ENCODE measurements at regions not wholly inside any gene's neighbourhood (a gene's known extent, or its start where the extent isn't known, plus 50 kb on each side); places are given as distances from the start of the nearest gene placed in this dataset.

GRCh38 chr5:61970218-61970617 is 335.8 kb upstream of the KIF2A start:
- H3K4me1 ChIP-seq (ENCODE audit: control insufficient read depth, insufficient read depth, low read length), result peaks cover 14% of the 10 kb centered on the region
- no peaks in the 10 kb centered on the region for H3K36me3 ChIP-seq (ENCODE audit: control insufficient read depth, insufficient read depth, low read length)
- no peaks in the 10 kb centered on the region for H3K27me3 ChIP-seq (ENCODE audit: control insufficient read depth, insufficient read depth, low read length)
- H3K9ac ChIP-seq (ENCODE audit: low read length), result no peak overlapping the region
- no peak overlapping the region for H3K4me3 ChIP-seq (ENCODE audit: low read length)
- no peaks in the 10 kb centered on the region for H3K9me3 ChIP-seq (ENCODE audit: control insufficient read depth, low read length)

DNA sequence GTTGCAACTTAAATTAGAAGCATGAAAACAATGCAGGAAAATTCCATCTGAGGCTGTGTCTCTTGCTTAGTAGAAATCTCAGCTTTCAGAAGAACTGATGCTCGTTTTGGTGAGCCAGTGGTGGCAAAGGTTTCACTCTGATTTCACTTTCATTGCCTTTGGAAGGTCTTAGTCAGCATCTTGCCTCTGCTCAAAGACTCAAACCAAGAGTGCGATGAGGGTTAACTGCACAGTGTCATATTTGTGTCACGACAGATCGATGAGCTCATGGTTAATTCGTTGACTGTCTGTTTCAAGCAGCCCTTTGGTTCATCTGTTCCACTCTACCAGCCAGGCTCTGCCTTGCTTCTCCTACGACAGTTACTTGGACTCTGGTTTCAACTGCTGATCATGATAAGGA is 331.3 kb upstream of the KIF2A start:
- no peaks in the 10 kb centered on the region for H3K4me1 ChIP-seq (ENCODE audit: control insufficient read depth, insufficient read depth, low read length)
- H3K36me3 ChIP-seq (ENCODE audit: control insufficient read depth, insufficient read depth, low read length), result no peaks in the 10 kb centered on the region
- H3K27me3 ChIP-seq (ENCODE audit: control insufficient read depth, insufficient read depth, low read length), result no peaks in the 10 kb centered on the region
- no peak overlapping the region for H3K4me3 ChIP-seq (ENCODE audit: low read length)
- H3K9ac ChIP-seq (ENCODE audit: low read length), result no peak overlapping the region
- H3K9me3 ChIP-seq (ENCODE audit: control insufficient read depth, low read length), result no peaks in the 10 kb centered on the region

DNA sequence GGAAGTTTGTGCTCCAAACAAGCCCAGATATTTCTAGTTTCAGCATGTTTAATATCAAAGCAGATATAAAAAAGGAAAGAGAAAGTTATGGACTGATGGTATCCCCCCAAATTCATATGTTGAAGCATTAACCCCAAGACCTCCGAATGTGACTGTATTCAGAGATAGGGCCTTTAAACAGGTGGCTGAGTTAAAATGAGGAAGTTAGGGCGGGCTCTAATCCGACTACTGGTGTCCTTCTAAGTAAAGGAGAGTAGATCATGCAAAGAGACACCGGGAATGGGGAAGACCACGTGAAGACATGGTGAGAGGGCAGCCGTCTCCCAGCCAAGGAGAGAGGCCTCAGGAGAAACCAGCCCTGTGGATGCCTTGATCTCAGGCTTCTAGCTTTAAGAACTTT is 324.1 kb upstream of the KIF2A start:
- no peaks in the 10 kb centered on the region for H3K4me1 ChIP-seq (ENCODE audit: control insufficient read depth, insufficient read depth, low read length)
- H3K36me3 ChIP-seq (ENCODE audit: control insufficient read depth, insufficient read depth, low read length), result no peaks in the 10 kb centered on the region
- no peaks in the 10 kb centered on the region for H3K27me3 ChIP-seq (ENCODE audit: control insufficient read depth, insufficient read depth, low read length)
- no peak overlapping the region for H3K4me3 ChIP-seq (ENCODE audit: low read length)
- no peak overlapping the region for H3K9ac ChIP-seq (ENCODE audit: low read length)
- no peaks in the 10 kb centered on the region for H3K9me3 ChIP-seq (ENCODE audit: control insufficient read depth, low read length)

- Histone ChIP-seq H3K9me3 (ENCODE audit: control insufficient read depth, low read length) (no peaks in the 10 kb centered on the region), H3K4me1 (ENCODE audit: control insufficient read depth, insufficient read depth, low read length) (no peaks in the 10 kb centered on the region), H3K36me3 (ENCODE audit: control insufficient read depth, insufficient read depth, low read length) (no peaks in the 10 kb centered on the region), H3K27me3 (ENCODE audit: control insufficient read depth, insufficient read depth, low read length) (no peaks in the 10 kb centered on the region), H3K9ac (ENCODE audit: low read length) (no peak overlapping the region), H3K4me3 (ENCODE audit: low read length) (no peak overlapping the region)
Measured at GRCh38 chr5:61991430-61991829, 314.6 kb upstream of the KIF2A start.

DNA sequence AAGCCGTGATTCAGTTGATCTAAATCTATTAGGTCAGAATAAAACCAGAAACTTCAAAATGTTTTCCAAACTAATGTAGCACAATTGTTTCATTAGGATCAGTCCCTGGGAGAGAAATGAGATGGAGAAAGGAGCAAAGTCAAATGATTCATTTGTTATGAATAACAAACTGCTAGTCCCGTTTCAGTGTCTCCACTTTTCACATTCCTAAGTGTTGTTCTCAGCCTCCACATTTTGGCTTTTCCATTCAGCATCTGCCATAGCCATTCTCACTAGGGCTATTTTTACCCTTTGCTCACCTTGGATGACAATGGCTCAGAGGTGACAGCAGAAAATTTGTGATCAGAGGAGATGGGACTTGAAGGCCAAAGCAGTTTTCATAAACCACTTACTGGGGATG is 314.1 kb upstream of the KIF2A start:
- Histone ChIP-seq H3K9me3 (ENCODE audit: control insufficient read depth, low read length) (no peaks in the 10 kb centered on the region), H3K27me3 (ENCODE audit: control insufficient read depth, insufficient read depth, low read length) (no peaks in the 10 kb centered on the region), H3K4me1 (ENCODE audit: control insufficient read depth, insufficient read depth, low read length) (no peaks in the 10 kb centered on the region), H3K36me3 (ENCODE audit: control insufficient read depth, insufficient read depth, low read length) (no peaks in the 10 kb centered on the region), H3K4me3 (ENCODE audit: low read length) (no peak overlapping the region), H3K9ac (ENCODE audit: low read length) (no peak overlapping the region)

DNA sequence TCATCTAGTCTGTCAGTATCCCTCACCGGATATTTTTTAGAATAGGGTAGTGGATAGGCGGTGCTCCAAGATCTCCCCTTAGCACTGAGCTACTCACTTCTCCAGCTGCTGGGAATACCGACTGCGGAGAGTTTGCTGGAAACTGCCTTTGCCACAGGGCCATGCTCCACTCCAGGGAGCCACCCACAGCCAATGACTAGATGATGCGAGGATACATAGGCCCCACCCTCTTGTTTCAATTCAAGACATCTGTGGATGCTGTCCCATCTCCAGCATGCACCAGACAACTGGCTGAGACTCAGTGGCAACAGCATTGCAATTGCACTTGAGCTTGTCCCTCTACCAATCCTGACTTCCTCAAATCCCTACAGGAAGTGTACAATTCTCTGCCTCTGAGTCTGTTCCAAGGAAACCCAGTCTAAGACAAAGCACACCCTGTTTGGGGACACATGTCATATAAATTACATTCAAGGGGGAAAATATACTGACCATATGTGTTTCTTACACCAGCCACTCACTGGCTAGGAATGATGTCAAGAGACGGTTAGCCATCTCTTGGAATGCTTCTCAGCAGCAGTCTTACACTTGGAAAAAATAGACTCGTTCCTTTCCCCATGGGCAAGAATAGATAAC is 312.6 kb upstream of the KIF2A start:
- Histone ChIP-seq H3K9me3 (ENCODE audit: control insufficient read depth, low read length) (no peaks in the 10 kb centered on the region), H3K9ac (ENCODE audit: low read length) (no peak overlapping the region), H3K4me1 (ENCODE audit: control insufficient read depth, insufficient read depth, low read length) (no peaks in the 10 kb centered on the region), H3K4me3 (ENCODE audit: low read length) (no peak overlapping the region), H3K27me3 (ENCODE audit: control insufficient read depth, insufficient read depth, low read length) (no peaks in the 10 kb centered on the region), H3K36me3 (ENCODE audit: control insufficient read depth, insufficient read depth, low read length) (no peaks in the 10 kb centered on the region)

- Histone ChIP-seq H3K9ac (ENCODE audit: low read length) (no peak overlapping the region), H3K4me1 (ENCODE audit: control insufficient read depth, insufficient read depth, low read length) (no peaks in the 10 kb centered on the region), H3K27me3 (ENCODE audit: control insufficient read depth, insufficient read depth, low read length) (no peaks in the 10 kb centered on the region), H3K36me3 (ENCODE audit: control insufficient read depth, insufficient read depth, low read length) (no peaks in the 10 kb centered on the region), H3K4me3 (ENCODE audit: low read length) (no peak overlapping the region), H3K9me3 (ENCODE audit: control insufficient read depth, low read length) (no peaks in the 10 kb centered on the region)
Measured at GRCh38 chr5:61994171-61994570, 311.8 kb upstream of the KIF2A start.

- Histone ChIP-seq H3K27me3 (ENCODE audit: control insufficient read depth, insufficient read depth, low read length) (no peaks in the 10 kb centered on the region), H3K9me3 (ENCODE audit: control insufficient read depth, low read length) (no peaks in the 10 kb centered on the region), H3K9ac (ENCODE audit: low read length) (no peak overlapping the region), H3K36me3 (ENCODE audit: control insufficient read depth, insufficient read depth, low read length) (no peaks in the 10 kb centered on the region), H3K4me3 (ENCODE audit: low read length) (no peak overlapping the region), H3K4me1 (ENCODE audit: control insufficient read depth, insufficient read depth, low read length) (no peaks in the 10 kb centered on the region)
Measured at GRCh38 chr5:61995486-61995885, 310.5 kb upstream of the KIF2A start.

GRCh38 chr5:61999371-61999770 is 306.6 kb upstream of the KIF2A start:
- Histone ChIP-seq H3K4me3 (ENCODE audit: low read length) (no peak overlapping the region), H3K4me1 (ENCODE audit: control insufficient read depth, insufficient read depth, low read length) (no peaks in the 10 kb centered on the region), H3K9ac (ENCODE audit: low read length) (no peak overlapping the region), H3K27me3 (ENCODE audit: control insufficient read depth, insufficient read depth, low read length) (no peaks in the 10 kb centered on the region), H3K9me3 (ENCODE audit: control insufficient read depth, low read length) (no peaks in the 10 kb centered on the region), H3K36me3 (ENCODE audit: control insufficient read depth, insufficient read depth, low read length) (no peaks in the 10 kb centered on the region)

DNA sequence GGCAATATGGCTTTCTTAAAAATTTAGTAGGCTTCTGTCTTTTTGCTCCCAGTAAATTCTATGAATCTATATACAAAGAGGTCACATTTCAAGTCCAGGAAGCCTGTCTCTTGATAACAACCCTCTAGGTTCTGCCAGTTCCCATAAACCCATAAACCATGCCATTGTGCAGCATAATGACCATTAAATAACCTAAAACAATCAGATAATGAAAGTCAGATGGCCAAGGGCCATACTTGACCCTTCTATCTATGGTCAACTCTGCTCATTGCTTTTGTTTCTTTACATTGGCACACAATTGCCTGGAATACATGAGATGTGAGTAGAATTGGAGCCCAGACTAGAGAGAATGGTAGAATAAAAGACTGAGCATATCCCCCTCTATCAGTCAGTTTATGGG is 305.4 kb upstream of the KIF2A start:
- H3K9me3 ChIP-seq (ENCODE audit: control insufficient read depth, low read length), result no peaks in the 10 kb centered on the region
- H3K9ac ChIP-seq (ENCODE audit: low read length), result no peak overlapping the region
- no peak overlapping the region for H3K4me3 ChIP-seq (ENCODE audit: low read length)
- no peaks in the 10 kb centered on the region for H3K27me3 ChIP-seq (ENCODE audit: control insufficient read depth, insufficient read depth, low read length)
- no peaks in the 10 kb centered on the region for H3K4me1 ChIP-seq (ENCODE audit: control insufficient read depth, insufficient read depth, low read length)
- no peaks in the 10 kb centered on the region for H3K36me3 ChIP-seq (ENCODE audit: control insufficient read depth, insufficient read depth, low read length)

GRCh38 chr5:62001640-62002039 is 304.4 kb upstream of the KIF2A start:
- no peak overlapping the region for H3K4me3 ChIP-seq (ENCODE audit: low read length)
- H3K4me1 ChIP-seq (ENCODE audit: control insufficient read depth, insufficient read depth, low read length), result no peaks in the 10 kb centered on the region
- H3K27me3 ChIP-seq (ENCODE audit: control insufficient read depth, insufficient read depth, low read length), result no peaks in the 10 kb centered on the region
- H3K36me3 ChIP-seq (ENCODE audit: control insufficient read depth, insufficient read depth, low read length), result no peaks in the 10 kb centered on the region
- no peaks in the 10 kb centered on the region for H3K9me3 ChIP-seq (ENCODE audit: control insufficient read depth, low read length)
- H3K9ac ChIP-seq (ENCODE audit: low read length), result no peak overlapping the region

- Histone ChIP-seq H3K27me3 (ENCODE audit: control insufficient read depth, insufficient read depth, low read length) (no peaks in the 10 kb centered on the region), H3K36me3 (ENCODE audit: control insufficient read depth, insufficient read depth, low read length) (no peaks in the 10 kb centered on the region), H3K9me3 (ENCODE audit: control insufficient read depth, low read length) (no peaks in the 10 kb centered on the region), H3K4me3 (ENCODE audit: low read length) (no peak overlapping the region), H3K9ac (ENCODE audit: low read length) (no peak overlapping the region), H3K4me1 (ENCODE audit: control insufficient read depth, insufficient read depth, low read length) (no peaks in the 10 kb centered on the region)
Measured at GRCh38 chr5:62002436-62002835, 303.6 kb upstream of the KIF2A start.

DNA sequence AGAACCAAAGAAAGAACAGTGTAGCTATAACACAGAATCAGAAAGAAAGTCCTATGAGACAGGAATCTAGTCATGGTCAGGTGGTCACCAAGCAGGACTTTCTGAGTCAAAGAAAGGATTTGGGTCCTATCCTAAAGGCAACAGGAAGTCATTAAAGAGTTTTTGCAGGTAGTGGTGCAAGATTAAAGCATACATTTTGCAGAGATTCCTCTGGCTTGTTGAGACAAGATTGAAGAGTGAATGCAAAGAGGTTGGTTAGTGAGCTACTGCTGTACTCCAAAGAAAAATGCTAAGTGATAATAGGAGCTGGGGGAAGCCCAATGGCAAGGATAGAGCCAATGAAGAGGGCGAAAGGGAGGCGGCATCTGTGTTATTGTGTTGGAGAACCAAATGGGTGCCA is 300.5 kb upstream of the KIF2A start:
- Histone ChIP-seq H3K27me3 (ENCODE audit: control insufficient read depth, insufficient read depth, low read length) (no peaks in the 10 kb centered on the region), H3K36me3 (ENCODE audit: control insufficient read depth, insufficient read depth, low read length) (no peaks in the 10 kb centered on the region), H3K4me1 (ENCODE audit: control insufficient read depth, insufficient read depth, low read length) (no peaks in the 10 kb centered on the region)

More for the DNA sequence above, 300.5 kb upstream of the KIF2A start:
- Histone ChIP-seq H3K9me3 (ENCODE audit: control insufficient read depth, low read length) (no peaks in the 10 kb centered on the region), H3K9ac (ENCODE audit: low read length) (no peak overlapping the region), H3K4me3 (ENCODE audit: low read length) (no peak overlapping the region)
